ENCODE measurements at regions not wholly inside any gene's neighbourhood (a gene's known extent, or its start where the extent isn't known, plus 50 kb on each side); places are given as distances from the start of the nearest gene placed in this dataset.

- H3K9ac ChIP-seq (ENCODE audit: low read length), result no peak overlapping the region
- peaks cover 0 to 27% (median 6%) of the 10 kb centered on the region in 4 experiments for H3K27me3 ChIP-seq (replicated peaks in 1 of 4; ENCODE audit: control extremely low read depth in 1 of 4, control insufficient read depth in 3 of 4, insufficient read depth in 4 of 4, low read length in 3 of 4)
- H3K4me3 Mint-ChIP-seq, result no peak overlapping the region
- H3K79me2 ChIP-seq (ENCODE audit: control insufficient read depth, insufficient read depth, low read length), result no peaks in the 10 kb centered on the region
- peaks cover 0 to 4% of the 10 kb centered on the region in 2 donors for H3K4me1 ChIP-seq (ENCODE audit: control insufficient read depth in 2 of 2, insufficient read depth in 2 of 2, low read length in 2 of 2)
- 78% methylated on average over 8 of the region's 10 CpGs for WGBS (ENCODE audit: insufficient coverage)
- no peak for TF ChIP-seq CTCF (IDR thresholded peaks at IDR 0.05)
- TF ChIP-seq EZH2 (IDR thresholded peaks at IDR 0.05; ENCODE audit: borderline replicate concordance, insufficient read depth, low read depth, low read length, poor library complexity, severe bottlenecking), result no peak
- ChIA-PET CTCF (no interaction called here), POLR2A (no interaction called here)
- peaks cover 0 to 23% (median 0%) of the 10 kb centered on the region in 3 donors for H3K9me3 ChIP-seq (ENCODE audit: control extremely low read depth in 1 of 3, control insufficient read depth in 2 of 3, insufficient read depth in 1 of 3, low read length in 2 of 3)
- H4K20me1 ChIP-seq (ENCODE audit: control insufficient read depth, insufficient read depth, low read length, poor library complexity, severe bottlenecking), result no peaks in the 10 kb centered on the region
- no peak for ATAC-seq (ENCODE audit: low read depth)
- no peaks in the 10 kb centered on the region for H3K4me1 Mint-ChIP-seq
- peaks cover 47% of the 10 kb centered on the region for H3K27me3 Mint-ChIP-seq
- H3K36me3 ChIP-seq (replicated peaks in 1 of 2; ENCODE audit: control extremely low read depth in 1 of 2, control insufficient read depth in 1 of 2, extremely low read depth in 1 of 2, insufficient read depth in 2 of 2, low read length in 1 of 2), result no peaks in the 10 kb centered on the region
- H3K4me3 ChIP-seq (ENCODE audit: control extremely low read depth in 1 of 5, extremely low read depth in 1 of 5, insufficient read depth in 1 of 5, low read depth in 2 of 5, low read length in 4 of 5), result no peak overlapping the region
- no peak overlapping the region for H3K4me2 ChIP-seq (replicated peaks; ENCODE audit: low read depth, low read length, poor library complexity, severe bottlenecking)
- no peak overlapping the region for H3K27ac Mint-ChIP-seq
- H3K9me3 Mint-ChIP-seq (ENCODE audit: insufficient read depth), result no peaks in the 10 kb centered on the region
- H3K27ac ChIP-seq (ENCODE audit: low read length in 2 of 2), result no peak overlapping the region
- no peak for DNase-seq
- intact Hi-C loops (cut with micrococcal nuclease), result no loop called here
- no peak overlapping the region for H2AFZ ChIP-seq (ENCODE audit: insufficient read depth, low read depth, low read length, poor library complexity, severe bottlenecking)
These were observed 129.1 kb downstream of the TPRA1 start for GRCh38 chr3:127461286-127461910.

GRCh38 chr3:127459891-127460290 is 130.6 kb downstream of the TPRA1 start:
- no peak overlapping the region for H3K4me3 Mint-ChIP-seq
- Histone ChIP-seq H3K79me2 (ENCODE audit: control insufficient read depth, insufficient read depth, low read length) (no peaks in the 10 kb centered on the region), H4K20me1 (ENCODE audit: control insufficient read depth, insufficient read depth, low read length, poor library complexity, severe bottlenecking) (no peaks in the 10 kb centered on the region), H3K27me3 (replicated peaks in 1 of 4; ENCODE audit: control extremely low read depth in 1 of 4, control insufficient read depth in 3 of 4, insufficient read depth in 4 of 4, low read length in 3 of 4) (peaks cover 0 to 41% (median 12%) of the 10 kb centered on the region in 4 experiments), H3K4me1 (ENCODE audit: control insufficient read depth in 2 of 2, insufficient read depth in 2 of 2, low read length in 2 of 2) (peaks cover 3 to 11% of the 10 kb centered on the region in 2 donors), H2AFZ (ENCODE audit: insufficient read depth, low read depth, low read length, poor library complexity, severe bottlenecking) (no peak overlapping the region), H3K4me2 (replicated peaks; ENCODE audit: low read depth, low read length, poor library complexity, severe bottlenecking) (no peak overlapping the region), H3K27ac (ENCODE audit: low read length in 2 of 2) (no peak overlapping the region), H3K9ac (ENCODE audit: low read length) (no peak overlapping the region), H3K36me3 (replicated peaks in 1 of 2; ENCODE audit: control extremely low read depth in 1 of 2, control insufficient read depth in 1 of 2, extremely low read depth in 1 of 2, insufficient read depth in 2 of 2, low read length in 1 of 2) (no peaks in the 10 kb centered on the region), H3K9me3 (ENCODE audit: control extremely low read depth in 1 of 3, control insufficient read depth in 2 of 3, insufficient read depth in 1 of 3, low read length in 2 of 3) (peaks cover 0 to 23% (median 0%) of the 10 kb centered on the region in 3 donors), H3K4me3 (ENCODE audit: control extremely low read depth in 1 of 5, extremely low read depth in 1 of 5, insufficient read depth in 1 of 5, low read depth in 2 of 5, low read length in 4 of 5) (no peak overlapping the region)
- no peak overlapping the region for H3K27ac Mint-ChIP-seq
- WGBS (ENCODE audit: insufficient coverage), result 59% methylated on average over 2 of the region's 3 CpGs
- H3K4me1 Mint-ChIP-seq, result peaks cover 6% of the 10 kb centered on the region
- ChIA-PET CTCF (no interaction called here), POLR2A (no interaction called here)
- peaks cover 56% of the 10 kb centered on the region for H3K27me3 Mint-ChIP-seq
- TF ChIP-seq EZH2 (IDR thresholded peaks at IDR 0.05; ENCODE audit: borderline replicate concordance, insufficient read depth, low read depth, low read length, poor library complexity, severe bottlenecking), result no peak
- no peak for TF ChIP-seq CTCF (IDR thresholded peaks at IDR 0.05)
- ATAC-seq (ENCODE audit: low read depth) (no peak), DNase-seq (no peak)
- H3K9me3 Mint-ChIP-seq (ENCODE audit: insufficient read depth), result no peaks in the 10 kb centered on the region
- intact Hi-C loops (cut with micrococcal nuclease), result no loop called here
